ENCODE measurements at regions not wholly inside any gene's neighbourhood (a gene's known extent, or its start where the extent isn't known, plus 50 kb on each side); places are given as distances from the start of the nearest gene placed in this dataset.

DNA sequence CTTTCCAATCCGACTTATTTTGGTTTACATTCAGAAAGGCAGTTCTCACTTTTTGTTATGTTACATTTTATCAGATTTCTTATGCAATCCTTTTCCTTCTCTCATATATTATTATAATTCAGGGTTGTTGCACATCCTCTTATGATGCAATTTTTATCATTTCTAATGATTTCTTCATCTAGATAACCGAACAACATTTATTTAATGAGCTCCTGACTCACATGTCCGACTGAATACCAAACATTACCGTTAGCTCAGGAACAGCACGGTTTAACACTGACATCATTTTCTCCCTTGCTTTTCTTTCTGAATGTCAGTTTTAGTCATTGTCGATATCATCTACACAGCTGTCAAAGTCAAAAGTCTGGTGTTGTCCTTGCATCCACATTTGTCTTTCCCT is 199.2 kb downstream of the BCHE start:
- TF ChIP-seq, protein P1, sequence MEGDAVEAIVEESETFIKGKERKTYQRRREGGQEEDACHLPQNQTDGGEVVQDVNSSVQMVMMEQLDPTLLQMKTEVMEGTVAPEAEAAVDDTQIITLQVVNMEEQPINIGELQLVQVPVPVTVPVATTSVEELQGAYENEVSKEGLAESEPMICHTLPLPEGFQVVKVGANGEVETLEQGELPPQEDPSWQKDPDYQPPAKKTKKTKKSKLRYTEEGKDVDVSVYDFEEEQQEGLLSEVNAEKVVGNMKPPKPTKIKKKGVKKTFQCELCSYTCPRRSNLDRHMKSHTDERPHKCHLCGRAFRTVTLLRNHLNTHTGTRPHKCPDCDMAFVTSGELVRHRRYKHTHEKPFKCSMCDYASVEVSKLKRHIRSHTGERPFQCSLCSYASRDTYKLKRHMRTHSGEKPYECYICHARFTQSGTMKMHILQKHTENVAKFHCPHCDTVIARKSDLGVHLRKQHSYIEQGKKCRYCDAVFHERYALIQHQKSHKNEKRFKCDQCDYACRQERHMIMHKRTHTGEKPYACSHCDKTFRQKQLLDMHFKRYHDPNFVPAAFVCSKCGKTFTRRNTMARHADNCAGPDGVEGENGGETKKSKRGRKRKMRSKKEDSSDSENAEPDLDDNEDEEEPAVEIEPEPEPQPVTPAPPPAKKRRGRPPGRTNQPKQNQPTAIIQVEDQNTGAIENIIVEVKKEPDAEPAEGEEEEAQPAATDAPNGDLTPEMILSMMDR (IDR thresholded peaks at IDR 0.05) = no peak
- no peak for TF ChIP-seq ZFX (IDR thresholded peaks at IDR 0.05; ENCODE audit: borderline replicate concordance)

Measured in 22Rv1 (cell line).